PC-3 (cell line): ENCODE measurements at regions not wholly inside any gene's neighbourhood (a gene's known extent, or its start where the extent isn't known, plus 50 kb on each side); places are given as distances from the start of the nearest gene placed in this dataset.

Experiments used
- EZH2 ChIP-seq: fragments of 300-600 bp; sonication (generic); IDR thresholded peaks from one replicate; pipeline ENCODE4 v1.6.1; 2017; ENCODE audit warnings: antibody characterized with exemption, mild to moderate bottlenecking, low read length; ENCODE audit not compliant: unreplicated experiment
- EZH2phosphoT487 ChIP-seq: fragments of 300-600 bp; sonication (generic); IDR thresholded peaks from 2 replicates; pipeline ENCODE4 v1.6.1; 2018; ENCODE audit warnings: mild to moderate bottlenecking, antibody characterized with exemption, low read length, borderline replicate concordance
- TF ChIP-seq, protein P1 (sequence below): fragments of 300-600 bp; sonication (generic); conservative IDR thresholded peaks from 2 replicates; pipeline ENCODE4 v1.5.1; 2017; ENCODE audit warnings: antibody characterized with exemption, low read depth, mild to moderate bottlenecking, low read length

DNA sequence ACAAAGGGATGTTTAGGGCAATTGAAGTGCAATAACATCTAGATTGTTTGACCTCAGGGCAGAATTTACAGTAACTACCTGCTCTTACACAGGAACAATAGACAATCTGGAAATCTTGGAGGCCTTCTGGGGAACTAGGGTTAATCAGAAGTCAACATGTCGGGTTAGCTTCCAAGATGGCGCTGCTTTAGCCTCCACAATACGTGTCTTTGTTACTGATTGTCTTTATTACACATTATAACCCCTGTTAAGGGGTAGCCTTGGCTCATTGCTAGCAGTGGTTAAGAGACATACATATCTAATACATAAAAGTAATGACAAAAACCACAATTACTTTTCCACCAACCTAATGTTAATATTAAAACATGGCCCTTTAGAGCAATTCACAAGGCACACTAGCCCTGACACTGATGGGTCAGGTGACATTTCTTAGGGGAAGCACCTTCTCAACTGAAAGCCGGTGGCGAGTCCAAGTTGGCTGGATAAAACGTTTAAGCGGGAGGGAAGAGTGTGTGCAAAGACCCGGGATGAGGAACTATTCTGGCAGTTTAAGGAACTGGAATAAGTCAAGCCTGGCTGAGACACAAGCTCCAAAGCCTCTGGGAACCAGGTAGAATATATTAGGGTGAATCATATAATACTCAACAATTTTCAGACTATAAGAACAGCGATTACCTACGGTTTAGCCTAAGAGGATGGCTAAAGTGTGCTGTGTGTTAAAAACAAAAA is 236.9 kb downstream of the BCAS1 start:
- TF ChIP-seq, protein P1, sequence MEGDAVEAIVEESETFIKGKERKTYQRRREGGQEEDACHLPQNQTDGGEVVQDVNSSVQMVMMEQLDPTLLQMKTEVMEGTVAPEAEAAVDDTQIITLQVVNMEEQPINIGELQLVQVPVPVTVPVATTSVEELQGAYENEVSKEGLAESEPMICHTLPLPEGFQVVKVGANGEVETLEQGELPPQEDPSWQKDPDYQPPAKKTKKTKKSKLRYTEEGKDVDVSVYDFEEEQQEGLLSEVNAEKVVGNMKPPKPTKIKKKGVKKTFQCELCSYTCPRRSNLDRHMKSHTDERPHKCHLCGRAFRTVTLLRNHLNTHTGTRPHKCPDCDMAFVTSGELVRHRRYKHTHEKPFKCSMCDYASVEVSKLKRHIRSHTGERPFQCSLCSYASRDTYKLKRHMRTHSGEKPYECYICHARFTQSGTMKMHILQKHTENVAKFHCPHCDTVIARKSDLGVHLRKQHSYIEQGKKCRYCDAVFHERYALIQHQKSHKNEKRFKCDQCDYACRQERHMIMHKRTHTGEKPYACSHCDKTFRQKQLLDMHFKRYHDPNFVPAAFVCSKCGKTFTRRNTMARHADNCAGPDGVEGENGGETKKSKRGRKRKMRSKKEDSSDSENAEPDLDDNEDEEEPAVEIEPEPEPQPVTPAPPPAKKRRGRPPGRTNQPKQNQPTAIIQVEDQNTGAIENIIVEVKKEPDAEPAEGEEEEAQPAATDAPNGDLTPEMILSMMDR, result no peak
- no peak for TF ChIP-seq EZH2
- no peak for TF ChIP-seq EZH2phosphoT487
